ENCODE measurements at regions not wholly inside any gene's neighbourhood (a gene's known extent, or its start where the extent isn't known, plus 50 kb on each side); places are given as distances from the start of the nearest gene placed in this dataset.

DNA sequence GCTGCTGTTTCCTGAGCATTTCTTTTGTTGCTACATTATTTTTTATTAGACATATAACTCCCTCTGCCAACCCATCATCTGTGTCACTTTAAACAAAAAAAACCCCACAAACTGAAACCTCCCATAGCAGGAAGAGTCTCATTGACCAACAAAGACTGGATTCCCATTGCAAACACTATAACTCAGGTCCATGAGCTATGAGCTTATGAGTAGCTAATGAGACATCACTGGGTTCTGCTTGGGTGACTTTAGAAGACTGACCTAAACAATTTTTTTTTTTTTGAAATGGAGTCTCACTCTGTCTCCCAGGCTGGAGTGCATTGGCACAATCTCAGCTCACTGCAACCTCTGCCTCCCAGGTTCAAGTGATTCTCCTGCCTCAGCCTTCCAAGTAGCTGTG is 212.8 kb downstream of the LTN1 start:
- no peak overlapping the region for H3K4me2 ChIP-seq (ENCODE audit: insufficient read depth, low read length)
- H3K4me3 ChIP-seq (ENCODE audit: insufficient read depth, low read length), result no peak overlapping the region
- H3K9me3 ChIP-seq (ENCODE audit: low read depth, low read length), result no peaks in the 10 kb centered on the region
- H3K79me2 ChIP-seq (ENCODE audit: insufficient read depth, low read length), result no peaks in the 10 kb centered on the region
- no peaks in the 10 kb centered on the region for H3K27me3 ChIP-seq (ENCODE audit: insufficient read depth, low read length)
- no peak for DNase-seq (ENCODE audit: insufficient read length, low spot score, missing footprints)
- H3K27ac ChIP-seq (ENCODE audit: low read depth, low read length), result no peak overlapping the region
- no peaks in the 10 kb centered on the region for H4K20me1 ChIP-seq (ENCODE audit: insufficient read depth, low read length)
- no peak overlapping the region for H2AFZ ChIP-seq (ENCODE audit: low read length)
- H3K4me1 ChIP-seq (ENCODE audit: insufficient read depth, low read length), result peaks cover 15% of the 10 kb centered on the region
- H3K36me3 ChIP-seq (ENCODE audit: insufficient read depth, low read length), result no peaks in the 10 kb centered on the region
- TF ChIP-seq, protein P1, sequence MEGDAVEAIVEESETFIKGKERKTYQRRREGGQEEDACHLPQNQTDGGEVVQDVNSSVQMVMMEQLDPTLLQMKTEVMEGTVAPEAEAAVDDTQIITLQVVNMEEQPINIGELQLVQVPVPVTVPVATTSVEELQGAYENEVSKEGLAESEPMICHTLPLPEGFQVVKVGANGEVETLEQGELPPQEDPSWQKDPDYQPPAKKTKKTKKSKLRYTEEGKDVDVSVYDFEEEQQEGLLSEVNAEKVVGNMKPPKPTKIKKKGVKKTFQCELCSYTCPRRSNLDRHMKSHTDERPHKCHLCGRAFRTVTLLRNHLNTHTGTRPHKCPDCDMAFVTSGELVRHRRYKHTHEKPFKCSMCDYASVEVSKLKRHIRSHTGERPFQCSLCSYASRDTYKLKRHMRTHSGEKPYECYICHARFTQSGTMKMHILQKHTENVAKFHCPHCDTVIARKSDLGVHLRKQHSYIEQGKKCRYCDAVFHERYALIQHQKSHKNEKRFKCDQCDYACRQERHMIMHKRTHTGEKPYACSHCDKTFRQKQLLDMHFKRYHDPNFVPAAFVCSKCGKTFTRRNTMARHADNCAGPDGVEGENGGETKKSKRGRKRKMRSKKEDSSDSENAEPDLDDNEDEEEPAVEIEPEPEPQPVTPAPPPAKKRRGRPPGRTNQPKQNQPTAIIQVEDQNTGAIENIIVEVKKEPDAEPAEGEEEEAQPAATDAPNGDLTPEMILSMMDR (IDR thresholded peaks at IDR 0.05; ENCODE audit: extremely low read depth, low read depth, low read length), result no peak

DNA sequence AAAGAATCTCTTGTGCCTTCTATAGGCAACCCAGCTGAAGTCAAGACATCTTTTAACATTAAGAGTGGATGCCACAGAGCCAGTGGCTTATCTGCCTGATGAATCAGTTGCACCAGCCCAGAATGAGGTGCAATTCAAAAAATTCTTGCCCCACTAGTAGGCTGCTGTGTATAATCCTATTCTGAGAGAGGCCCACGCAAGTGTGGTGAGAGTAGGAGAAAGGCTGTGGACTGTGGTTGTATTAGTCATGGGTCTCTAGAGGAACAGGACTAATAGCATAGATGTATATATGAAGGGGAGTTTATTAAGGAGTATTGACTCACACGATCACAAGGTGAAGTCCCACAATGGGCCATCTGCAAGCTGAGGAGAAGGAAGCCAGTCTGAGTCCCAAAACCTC is 216.4 kb downstream of the LTN1 start:
- DNase-seq (ENCODE audit: insufficient read length, low spot score, missing footprints), result peak; percentile 78
- Histone ChIP-seq H3K9me3 (ENCODE audit: low read depth, low read length) (no peaks in the 10 kb centered on the region), H3K27ac (ENCODE audit: low read depth, low read length) (peak overlapping the region; percentile 26), H3K36me3 (ENCODE audit: insufficient read depth, low read length) (no peaks in the 10 kb centered on the region), H3K4me1 (ENCODE audit: insufficient read depth, low read length) (peaks cover 30% of the 10 kb centered on the region), H3K4me2 (ENCODE audit: insufficient read depth, low read length) (peak overlapping the region; percentile 20), H3K79me2 (ENCODE audit: insufficient read depth, low read length) (no peaks in the 10 kb centered on the region), H3K27me3 (ENCODE audit: insufficient read depth, low read length) (no peaks in the 10 kb centered on the region), H4K20me1 (ENCODE audit: insufficient read depth, low read length) (no peaks in the 10 kb centered on the region), H3K4me3 (ENCODE audit: insufficient read depth, low read length) (no peak overlapping the region), H2AFZ (ENCODE audit: low read length) (no peak overlapping the region)
- TF ChIP-seq, protein P1 (IDR thresholded peaks at IDR 0.05; ENCODE audit: extremely low read depth, low read depth, low read length), result no peak

DNA sequence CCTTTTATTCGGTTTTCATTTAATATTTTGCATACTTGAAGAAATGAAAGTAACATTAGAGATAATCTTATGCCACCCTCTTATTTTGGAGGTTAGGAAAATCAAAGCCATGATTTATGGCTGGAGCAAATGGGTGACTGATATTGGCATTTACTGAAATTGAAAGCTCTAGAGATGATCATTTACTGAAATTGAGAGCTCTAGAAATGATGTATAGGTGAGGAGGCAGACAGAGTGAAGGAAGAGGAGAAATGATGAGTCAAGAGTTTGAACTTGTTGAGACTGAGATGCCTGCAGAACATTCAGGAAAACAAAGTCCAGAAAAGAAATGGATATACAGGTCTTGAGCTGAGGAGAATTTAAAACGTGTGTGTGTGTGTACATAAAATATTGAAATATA is 217.6 kb downstream of the LTN1 start:
- no peaks in the 10 kb centered on the region for H3K36me3 ChIP-seq (ENCODE audit: insufficient read depth, low read length)
- no peaks in the 10 kb centered on the region for H3K79me2 ChIP-seq (ENCODE audit: insufficient read depth, low read length)
- peaks cover 38% of the 10 kb centered on the region for H3K4me1 ChIP-seq (ENCODE audit: insufficient read depth, low read length)
- H3K27me3 ChIP-seq (ENCODE audit: insufficient read depth, low read length), result no peaks in the 10 kb centered on the region
- no peak for DNase-seq (ENCODE audit: insufficient read length, low spot score, missing footprints)
- TF ChIP-seq, protein P1 (IDR thresholded peaks at IDR 0.05; ENCODE audit: extremely low read depth, low read depth, low read length), result no peak
- H3K27ac ChIP-seq (ENCODE audit: low read depth, low read length), result no peak overlapping the region
- H4K20me1 ChIP-seq (ENCODE audit: insufficient read depth, low read length), result no peaks in the 10 kb centered on the region
- no peak overlapping the region for H2AFZ ChIP-seq (ENCODE audit: low read length)
- H3K9me3 ChIP-seq (ENCODE audit: low read depth, low read length), result no peaks in the 10 kb centered on the region
- H3K4me2 ChIP-seq (ENCODE audit: insufficient read depth, low read length), result no peak overlapping the region
- H3K4me3 ChIP-seq (ENCODE audit: insufficient read depth, low read length), result no peak overlapping the region

DNA sequence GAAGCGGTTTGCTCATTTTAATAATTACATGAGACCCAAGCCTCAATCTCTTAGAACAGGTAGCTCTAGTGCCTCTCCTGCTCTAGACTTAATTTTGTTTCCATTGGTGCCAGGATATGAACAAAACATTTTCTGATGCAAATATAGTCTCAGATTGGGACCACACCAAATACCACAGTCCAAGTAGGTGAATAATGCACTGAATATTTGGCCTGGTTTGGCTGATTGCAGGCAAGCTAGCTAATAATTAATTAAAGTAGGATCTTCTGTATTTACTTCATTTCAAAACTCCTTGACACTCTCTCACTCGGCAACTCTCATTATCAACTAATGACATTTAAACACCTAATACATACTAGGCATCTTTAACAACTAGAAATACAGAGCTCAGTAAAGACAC is 219.6 kb downstream of the LTN1 start:
- H3K27me3 ChIP-seq (ENCODE audit: insufficient read depth, low read length), result no peaks in the 10 kb centered on the region

More for the DNA sequence above, 219.6 kb downstream of the LTN1 start:
- H3K4me1 ChIP-seq (ENCODE audit: insufficient read depth, low read length), result peaks cover 38% of the 10 kb centered on the region
- no peak overlapping the region for H3K4me3 ChIP-seq (ENCODE audit: insufficient read depth, low read length)
- no peak overlapping the region for H3K4me2 ChIP-seq (ENCODE audit: insufficient read depth, low read length)
- no peaks in the 10 kb centered on the region for H3K9me3 ChIP-seq (ENCODE audit: low read depth, low read length)
- no peaks in the 10 kb centered on the region for H4K20me1 ChIP-seq (ENCODE audit: insufficient read depth, low read length)
- DNase-seq (ENCODE audit: insufficient read length, low spot score, missing footprints), result no peak
- H3K27ac ChIP-seq (ENCODE audit: low read depth, low read length), result no peak overlapping the region
- no peaks in the 10 kb centered on the region for H3K36me3 ChIP-seq (ENCODE audit: insufficient read depth, low read length)
- TF ChIP-seq, protein P1 (IDR thresholded peaks at IDR 0.05; ENCODE audit: extremely low read depth, low read depth, low read length), result no peak
- no peak overlapping the region for H2AFZ ChIP-seq (ENCODE audit: low read length)
- no peaks in the 10 kb centered on the region for H3K79me2 ChIP-seq (ENCODE audit: insufficient read depth, low read length)

Measured in osteoblast (primary cell).